ENCODE measurements at regions not wholly inside any gene's neighbourhood (a gene's known extent, or its start where the extent isn't known, plus 50 kb on each side); places are given as distances from the start of the nearest gene placed in this dataset.

DNA sequence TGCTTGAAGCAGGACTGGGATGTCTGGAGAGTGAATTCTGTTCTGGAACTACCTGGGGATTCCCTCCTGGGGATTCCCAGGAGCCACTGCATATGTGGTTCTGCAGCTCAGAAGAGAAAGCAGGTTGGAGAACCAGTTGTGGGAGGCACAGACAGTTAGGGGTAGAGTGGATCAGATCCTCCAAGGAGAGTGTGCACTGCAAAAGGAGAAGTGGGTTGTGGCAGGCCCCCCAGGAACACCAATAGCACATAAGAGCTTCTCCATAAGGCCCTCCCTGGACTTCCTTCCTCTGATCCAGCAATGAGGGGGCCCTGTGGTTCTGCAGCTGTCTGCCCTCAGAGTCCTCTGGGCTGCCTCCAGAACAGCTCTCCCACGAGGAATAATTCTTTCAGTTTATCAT, 369.2 kb upstream of the CNR1 start (continued):
- TF ChIP-seq CAMTA2 (CRISPR knock-in tag; IDR thresholded peaks at IDR 0.05; ENCODE audit: borderline replicate concordance) = no peak
- TF ChIP-seq, protein P1, sequence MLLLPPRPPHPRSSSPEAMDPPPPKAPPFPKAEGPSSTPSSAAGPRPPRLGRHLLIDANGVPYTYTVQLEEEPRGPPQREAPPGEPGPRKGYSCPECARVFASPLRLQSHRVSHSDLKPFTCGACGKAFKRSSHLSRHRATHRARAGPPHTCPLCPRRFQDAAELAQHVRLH (CRISPR knock-in tag; IDR thresholded peaks at IDR 0.05; ENCODE audit: borderline replicate concordance, low read depth) = no peak
- TF ChIP-seq ZNF136 (CRISPR knock-in tag; IDR thresholded peaks at IDR 0.05; ENCODE audit: low read depth) = no peak
- TF ChIP-seq SIN3A (IDR thresholded peaks at IDR 0.05; ENCODE audit: borderline replicate concordance, low read depth, low read length) = no peak
- no peak for TF ChIP-seq ZNF678 (CRISPR knock-in tag; IDR thresholded peaks at IDR 0.05)

DNA sequence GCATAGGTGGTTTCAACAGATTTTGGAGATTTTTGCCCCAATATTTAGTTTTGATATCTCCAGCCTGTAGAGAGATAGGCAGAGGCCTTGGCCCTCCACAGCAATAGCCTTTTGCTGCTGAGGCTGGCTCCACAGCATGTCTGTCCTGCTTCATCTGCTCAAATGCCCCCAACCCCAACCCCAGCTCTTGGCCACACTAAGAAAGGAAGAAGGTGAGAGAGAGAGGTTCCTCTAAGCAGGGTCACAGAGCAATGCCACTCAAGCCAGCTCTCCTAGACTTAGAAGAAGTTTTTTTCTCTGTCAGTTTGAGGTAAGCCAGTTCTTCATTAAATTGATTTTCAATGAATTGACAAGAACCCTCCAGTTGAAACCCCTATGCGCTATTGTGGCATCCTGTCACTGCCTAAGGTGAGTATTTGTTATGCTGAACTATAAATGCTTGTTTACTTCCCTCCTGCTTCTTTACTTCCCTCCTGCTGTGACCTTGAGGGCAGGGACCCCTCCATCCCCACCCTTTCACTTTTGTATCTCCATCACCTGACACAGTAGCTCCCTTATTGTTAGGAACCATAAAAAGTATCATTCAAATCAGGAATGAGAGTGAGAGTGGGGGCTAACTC, 366.2 kb upstream of the CNR1 start:
- Histone ChIP-seq H3K9me3 (ENCODE audit: low read length) (no peaks in the 10 kb centered on the region), H2AFZ (ENCODE audit: low read length) (no peak overlapping the region), H3K36me3 (replicated peaks in 1 of 2; ENCODE audit: control insufficient read depth in 1 of 2, insufficient read depth in 2 of 2, low read length in 2 of 2) (no peaks in the 10 kb centered on the region), H3K9ac (ENCODE audit: insufficient read depth, low read depth, low read length) (no peak overlapping the region), H3K4me1 (ENCODE audit: insufficient read depth, low read length) (no peaks in the 10 kb centered on the region), H3K79me2 (ENCODE audit: insufficient read depth, low read length) (no peaks in the 10 kb centered on the region), H3K4me3 (replicated peaks in 1 of 3; ENCODE audit: insufficient read depth in 1 of 3, low read depth in 2 of 3, low read length in 3 of 3) (no peak overlapping the region), H3K4me2 (ENCODE audit: low read depth, low read length) (no peak overlapping the region), H4K20me1 (ENCODE audit: insufficient read depth, low read length) (no peaks in the 10 kb centered on the region), H3K27me3 (ENCODE audit: control insufficient read depth in 1 of 2, insufficient read depth in 2 of 2, low read length in 2 of 2) (peaks cover 0 to 12% of the 10 kb centered on the region in 2 experiments; a peak in 1 of 5 replicates), H3K27ac (ENCODE audit: extremely low read length, insufficient read depth, low read length) (no peak overlapping the region)
- no peak for FAIRE-seq
- no TSS peak for BruUV-seq (replicated peaks)
- intact Hi-C loops (cut with micrococcal nuclease; ENCODE audit: unreplicated experiment) = no loop called here
- ATAC-seq = no peak
- in situ Hi-C loops (cut with HindIII; ENCODE audit: extremely low pct_ligation_motif_present, low pct_unique_long_range_greater_than_20kb) = no loop called here
- POLR2A ChIA-PET = no interaction called here
- CTCF ChIA-PET (ENCODE audit: low intra/inter-chr PET ratio, low total read pairs) = no interaction called here
- 0% methylated on average over 1 of the region's 1 CpG for WGBS (ENCODE audit: low lambda C conversion rate)
- no peak for DNase-seq (ENCODE audit: low spot score)
- TF ChIP-seq MBNL3 (CRISPR knock-in tag; conservative IDR thresholded peaks at IDR 0.05) (no peak), PHF21A (CRISPR knock-in tag; IDR thresholded peaks at IDR 0.05) (no peak), RFX3 (CRISPR knock-in tag; IDR thresholded peaks at IDR 0.05) (no peak), SIX1 (CRISPR knock-in tag; IDR thresholded peaks at IDR 0.05; ENCODE audit: borderline replicate concordance) (no peak), HNRNPLL (IDR thresholded peaks at IDR 0.05; ENCODE audit: low read depth, low read length, poor library complexity, severe bottlenecking) (no peak), ESRRA (CRISPR knock-in tag; IDR thresholded peaks at IDR 0.05; ENCODE audit: low read depth) (no peak), AFF4 (CRISPR knock-in tag; IDR thresholded peaks at IDR 0.05) (no peak), RARG (CRISPR knock-in tag; IDR thresholded peaks at IDR 0.05; ENCODE audit: low read depth) (no peak), GLI4 (CRISPR knock-in tag; IDR thresholded peaks at IDR 0.05; ENCODE audit: borderline replicate concordance) (no peak), ZNF878 (CRISPR knock-in tag; IDR thresholded peaks at IDR 0.05) (no peak), ETV5 (CRISPR knock-in tag; IDR thresholded peaks at IDR 0.05; ENCODE audit: borderline replicate concordance) (no peak), SUZ12 (IDR thresholded peaks at IDR 0.05; ENCODE audit: low read depth, low read length) (no peak), ZNF749 (CRISPR knock-in tag; IDR thresholded peaks at IDR 0.05; ENCODE audit: borderline replicate concordance) (no peak), ZBTB38 (CRISPR knock-in tag; IDR thresholded peaks at IDR 0.05) (no peak), ZBTB37 (CRISPR knock-in tag; IDR thresholded peaks at IDR 0.05) (no peak)
